Adrenal gland (tissue), 5 donors: ENCODE measurements at regions not wholly inside any gene's neighbourhood (a gene's known extent, or its start where the extent isn't known, plus 50 kb on each side); places are given as distances from the start of the nearest gene placed in this dataset.

ENCODE experiments used
- CTCF ChIP-seq, 6 experiments: fragments of 450-650 bp in 4 of 6; fragments of 200-600 bp in 2 of 6; sonication (generic) in 1 of 6; IDR thresholded peaks; 1 replicate in 5 of 6; 2 replicates in 1 of 6; pipeline versions ENCODE4 v1.5.1 to v1.8.0; 2016 to 2021; ENCODE audit warnings: antibody characterized with exemption in 6 of 6, mild to moderate bottlenecking in 2 of 6, moderate library complexity in 1 of 6
- POLR2A ChIP-seq, 2 donors: fragments of 450-650 bp; IDR thresholded peaks; one replicate each; pipeline ENCODE4 v1.6.1; 2017; ENCODE audit warnings: antibody characterized with exemption in 2 of 2, mild to moderate bottlenecking in 2 of 2, moderate library complexity in 1 of 2
- donor health status: DM: no; HTN: no; CAD: no.

DNA sequence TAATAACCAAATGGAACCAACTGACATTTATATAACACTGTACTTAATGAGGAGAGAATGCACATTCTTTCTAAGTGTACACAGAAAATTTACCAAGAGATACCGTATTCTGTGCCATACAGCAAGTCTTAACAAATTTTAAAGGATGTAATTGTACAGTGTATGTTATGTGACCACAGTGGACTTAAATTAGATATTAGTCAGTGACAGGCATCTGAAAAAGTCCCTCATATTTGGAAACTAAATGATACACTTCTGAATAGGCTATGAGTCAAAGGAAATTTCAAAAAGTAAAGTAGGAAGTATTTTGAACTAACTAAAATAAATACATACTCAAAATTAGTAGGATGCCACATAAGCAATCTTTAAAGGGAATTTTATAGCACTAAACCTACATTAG is 59.6 kb upstream of the P3H2 start:
- TF ChIP-seq CTCF (IDR thresholded peaks at IDR 0.05) (no peak), POLR2A (IDR thresholded peaks at IDR 0.05) (no peak)
